ENCODE measurements at regions not wholly inside any gene's neighbourhood (a gene's known extent, or its start where the extent isn't known, plus 50 kb on each side); places are given as distances from the start of the nearest gene placed in this dataset.

- Histone ChIP-seq H3K27me3 (ENCODE audit: control insufficient read depth, insufficient read depth, low read length) (no peaks in the 10 kb centered on the region), H3K36me3 (ENCODE audit: control insufficient read depth in 2 of 3, insufficient read depth in 3 of 3, low read length in 3 of 3) (no peaks in the 10 kb centered on the region), H3K27ac (ENCODE audit: low read depth in 2 of 2, low read length in 2 of 2) (no peak overlapping the region), H3K4me3 (ENCODE audit: low read length in 3 of 3) (no peak overlapping the region), H3K9me3 (ENCODE audit: control insufficient read depth in 2 of 3, insufficient read depth in 1 of 3, low read length in 3 of 3) (peaks cover 0 to 10% (median 2%) of the 10 kb centered on the region in 3 donors), H3K9ac (ENCODE audit: low read length in 3 of 3) (no peak overlapping the region), H3K4me1 (ENCODE audit: control insufficient read depth in 2 of 3, insufficient read depth in 2 of 3, low read depth in 1 of 3, low read length in 3 of 3) (no peaks in the 10 kb centered on the region)
- intact Hi-C loops (cut with DNase I), result no loop called here
- DNase-seq, result no peak
- TF ChIP-seq, protein P1, sequence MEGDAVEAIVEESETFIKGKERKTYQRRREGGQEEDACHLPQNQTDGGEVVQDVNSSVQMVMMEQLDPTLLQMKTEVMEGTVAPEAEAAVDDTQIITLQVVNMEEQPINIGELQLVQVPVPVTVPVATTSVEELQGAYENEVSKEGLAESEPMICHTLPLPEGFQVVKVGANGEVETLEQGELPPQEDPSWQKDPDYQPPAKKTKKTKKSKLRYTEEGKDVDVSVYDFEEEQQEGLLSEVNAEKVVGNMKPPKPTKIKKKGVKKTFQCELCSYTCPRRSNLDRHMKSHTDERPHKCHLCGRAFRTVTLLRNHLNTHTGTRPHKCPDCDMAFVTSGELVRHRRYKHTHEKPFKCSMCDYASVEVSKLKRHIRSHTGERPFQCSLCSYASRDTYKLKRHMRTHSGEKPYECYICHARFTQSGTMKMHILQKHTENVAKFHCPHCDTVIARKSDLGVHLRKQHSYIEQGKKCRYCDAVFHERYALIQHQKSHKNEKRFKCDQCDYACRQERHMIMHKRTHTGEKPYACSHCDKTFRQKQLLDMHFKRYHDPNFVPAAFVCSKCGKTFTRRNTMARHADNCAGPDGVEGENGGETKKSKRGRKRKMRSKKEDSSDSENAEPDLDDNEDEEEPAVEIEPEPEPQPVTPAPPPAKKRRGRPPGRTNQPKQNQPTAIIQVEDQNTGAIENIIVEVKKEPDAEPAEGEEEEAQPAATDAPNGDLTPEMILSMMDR (IDR thresholded peaks at IDR 0.05; ENCODE audit: borderline replicate concordance, extremely low read depth, insufficient read depth), result no peak
- no peak for FAIRE-seq
These were observed 222.6 kb upstream of the NFE2L3 start for GRCh38 chr7:25929448-25929847.

- Histone ChIP-seq H3K27ac (ENCODE audit: low read depth in 2 of 2, low read length in 2 of 2) (no peak overlapping the region), H3K36me3 (ENCODE audit: control insufficient read depth in 2 of 3, insufficient read depth in 3 of 3, low read length in 3 of 3) (no peaks in the 10 kb centered on the region), H3K9me3 (ENCODE audit: control insufficient read depth in 2 of 3, insufficient read depth in 1 of 3, low read length in 3 of 3) (peaks cover 0 to 12% (median 2%) of the 10 kb centered on the region in 3 donors), H3K4me3 (ENCODE audit: low read length in 3 of 3) (no peak overlapping the region), H3K4me1 (ENCODE audit: control insufficient read depth in 2 of 3, insufficient read depth in 2 of 3, low read depth in 1 of 3, low read length in 3 of 3) (no peaks in the 10 kb centered on the region), H3K9ac (ENCODE audit: low read length in 3 of 3) (no peak overlapping the region), H3K27me3 (ENCODE audit: control insufficient read depth, insufficient read depth, low read length) (no peaks in the 10 kb centered on the region)
- intact Hi-C loops (cut with DNase I), result no loop called here
- TF ChIP-seq, protein P1 (IDR thresholded peaks at IDR 0.05; ENCODE audit: borderline replicate concordance, extremely low read depth, insufficient read depth), result no peak
- DNase-seq, result no peak
- FAIRE-seq, result no peak
These were observed 221.4 kb upstream of the NFE2L3 start for GRCh38 chr7:25930492-25931048.

GRCh38 chr7:25931156-25931555, 220.8 kb upstream of the NFE2L3 start:
- DNase-seq (no peak), FAIRE-seq (no peak)
- Histone ChIP-seq H3K27ac (ENCODE audit: low read depth in 2 of 2, low read length in 2 of 2) (no peak overlapping the region), H3K4me3 (ENCODE audit: low read length in 3 of 3) (no peak overlapping the region), H3K9me3 (ENCODE audit: control insufficient read depth in 2 of 3, insufficient read depth in 1 of 3, low read length in 3 of 3) (peaks cover 0 to 12% (median 0%) of the 10 kb centered on the region in 3 donors), H3K4me1 (ENCODE audit: control insufficient read depth in 2 of 3, insufficient read depth in 2 of 3, low read depth in 1 of 3, low read length in 3 of 3) (no peaks in the 10 kb centered on the region), H3K36me3 (ENCODE audit: control insufficient read depth in 2 of 3, insufficient read depth in 3 of 3, low read length in 3 of 3) (no peaks in the 10 kb centered on the region), H3K9ac (ENCODE audit: low read length in 3 of 3) (no peak overlapping the region), H3K27me3 (ENCODE audit: control insufficient read depth, insufficient read depth, low read length) (no peaks in the 10 kb centered on the region)
- intact Hi-C loops (cut with DNase I), result no loop called here
- TF ChIP-seq, protein P1 (IDR thresholded peaks at IDR 0.05; ENCODE audit: borderline replicate concordance, extremely low read depth, insufficient read depth), result no peak

DNA sequence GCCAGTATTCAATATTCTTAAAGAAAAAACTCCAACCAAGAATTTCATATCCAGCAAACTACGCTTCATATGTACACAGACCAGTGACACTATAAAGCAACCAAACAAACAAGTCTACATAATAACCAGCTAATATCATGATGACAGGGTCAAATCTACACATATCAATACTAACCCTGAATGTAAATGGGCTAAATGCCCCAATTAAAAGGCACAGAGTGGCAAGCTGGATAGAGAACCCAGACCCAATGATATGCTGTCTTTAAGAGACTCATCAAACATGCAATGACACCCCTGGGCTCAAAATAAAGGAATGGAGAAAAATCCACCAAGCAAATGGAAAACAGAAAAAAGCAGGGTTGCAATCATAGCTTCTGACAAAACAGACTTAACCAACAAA, 218.1 kb upstream of the NFE2L3 start:
- Histone ChIP-seq H3K36me3 (ENCODE audit: control insufficient read depth in 2 of 3, insufficient read depth in 3 of 3, low read length in 3 of 3) (no peaks in the 10 kb centered on the region), H3K9me3 (ENCODE audit: control insufficient read depth in 2 of 3, insufficient read depth in 1 of 3, low read length in 3 of 3) (peaks cover 0 to 12% (median 0%) of the 10 kb centered on the region in 3 donors), H3K27ac (ENCODE audit: low read depth in 2 of 2, low read length in 2 of 2) (no peak overlapping the region), H3K4me3 (ENCODE audit: low read length in 3 of 3) (no peak overlapping the region), H3K27me3 (ENCODE audit: control insufficient read depth, insufficient read depth, low read length) (no peaks in the 10 kb centered on the region), H3K9ac (ENCODE audit: low read length in 3 of 3) (no peak overlapping the region), H3K4me1 (ENCODE audit: control insufficient read depth in 2 of 3, insufficient read depth in 2 of 3, low read depth in 1 of 3, low read length in 3 of 3) (no peaks in the 10 kb centered on the region)
- intact Hi-C loops (cut with DNase I), result no loop called here
- TF ChIP-seq, protein P1 (IDR thresholded peaks at IDR 0.05; ENCODE audit: borderline replicate concordance, extremely low read depth, insufficient read depth), result no peak
- no peak for FAIRE-seq
- no peak for DNase-seq

Measured in kidney (tissue), 13 donors.